DOHH2 (cell line): ENCODE measurements at regions not wholly inside any gene's neighbourhood (a gene's known extent, or its start where the extent isn't known, plus 50 kb on each side); places are given as distances from the start of the nearest gene placed in this dataset.

ENCODE experiments used
- EZH2phosphoT487 ChIP-seq: fragments of 200-600 bp; sonication (generic); IDR thresholded peaks from 2 replicates; pipeline ENCODE4 v1.6.1; 2017; ENCODE audit warnings: borderline replicate concordance, mild to moderate bottlenecking, antibody characterized with exemption, low read length, moderate library complexity, mixed read lengths
- TF ChIP-seq, protein P1 (sequence below): fragments of 200-600 bp; sonication (generic); IDR thresholded peaks from one replicate; pipeline ENCODE4 v1.5.1; 2014; ENCODE audit warnings: antibody characterized with exemption, mild to moderate bottlenecking, low read depth, low read length; ENCODE audit not compliant: poor library complexity, severe bottlenecking

DNA sequence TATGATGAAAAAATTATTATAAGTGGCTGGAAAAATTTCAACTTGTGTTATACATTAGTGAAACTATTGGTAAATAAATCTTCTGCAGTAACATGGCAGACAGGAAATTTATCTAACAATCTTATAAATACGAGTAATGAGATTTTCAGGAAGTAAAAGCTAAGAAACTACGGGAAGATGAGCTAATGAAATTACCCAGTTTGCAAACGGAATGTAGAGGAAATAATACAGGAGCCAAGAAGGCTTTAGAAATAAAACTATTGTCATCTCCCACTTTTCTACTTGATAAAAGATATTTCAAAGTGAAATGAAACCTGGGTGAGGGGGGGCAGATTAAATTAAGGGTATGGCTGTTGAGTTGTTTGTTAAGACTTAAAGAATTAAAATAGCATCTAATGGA, 332.5 kb upstream of the SORCS1 start:
- TF ChIP-seq, protein P1, sequence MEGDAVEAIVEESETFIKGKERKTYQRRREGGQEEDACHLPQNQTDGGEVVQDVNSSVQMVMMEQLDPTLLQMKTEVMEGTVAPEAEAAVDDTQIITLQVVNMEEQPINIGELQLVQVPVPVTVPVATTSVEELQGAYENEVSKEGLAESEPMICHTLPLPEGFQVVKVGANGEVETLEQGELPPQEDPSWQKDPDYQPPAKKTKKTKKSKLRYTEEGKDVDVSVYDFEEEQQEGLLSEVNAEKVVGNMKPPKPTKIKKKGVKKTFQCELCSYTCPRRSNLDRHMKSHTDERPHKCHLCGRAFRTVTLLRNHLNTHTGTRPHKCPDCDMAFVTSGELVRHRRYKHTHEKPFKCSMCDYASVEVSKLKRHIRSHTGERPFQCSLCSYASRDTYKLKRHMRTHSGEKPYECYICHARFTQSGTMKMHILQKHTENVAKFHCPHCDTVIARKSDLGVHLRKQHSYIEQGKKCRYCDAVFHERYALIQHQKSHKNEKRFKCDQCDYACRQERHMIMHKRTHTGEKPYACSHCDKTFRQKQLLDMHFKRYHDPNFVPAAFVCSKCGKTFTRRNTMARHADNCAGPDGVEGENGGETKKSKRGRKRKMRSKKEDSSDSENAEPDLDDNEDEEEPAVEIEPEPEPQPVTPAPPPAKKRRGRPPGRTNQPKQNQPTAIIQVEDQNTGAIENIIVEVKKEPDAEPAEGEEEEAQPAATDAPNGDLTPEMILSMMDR: no peak
- no peak for TF ChIP-seq EZH2phosphoT487
